ENCODE measurements at regions not wholly inside any gene's neighbourhood (a gene's known extent, or its start where the extent isn't known, plus 50 kb on each side); places are given as distances from the start of the nearest gene placed in this dataset.

- Histone ChIP-seq H3K9me3 (no peaks in the 10 kb centered on the region), H3K9me2 (no peaks in the 10 kb centered on the region), H3K4me1 (ENCODE audit: control insufficient read depth in 1 of 2, insufficient read depth in 2 of 2, low read depth in 1 of 2, low read length in 1 of 2) (peaks cover 0 to 16% of the 10 kb centered on the region in 2 experiments; a peak in 1 of 4 replicates), H3K36me3 (replicated peaks in 1 of 2; ENCODE audit: control insufficient read depth in 1 of 2, insufficient read depth in 2 of 2, low read length in 1 of 2) (no peaks in the 10 kb centered on the region), H3K27ac (ENCODE audit: low read depth in 2 of 2, low read length in 1 of 2) (no peak overlapping the region; a peak in 1 of 4 replicates), H3F3A (replicated peaks; ENCODE audit: insufficient read depth) (no peaks in the 10 kb centered on the region), H3K4me2 (no peak overlapping the region), H4K20me1 (ENCODE audit: insufficient read depth) (no peaks in the 10 kb centered on the region), H3K4me3 (ENCODE audit: low read depth in 2 of 2, low read length in 1 of 2) (no peak overlapping the region), H2AFZ (ENCODE audit: low read depth) (no peak overlapping the region), H3K79me2 (ENCODE audit: insufficient read depth) (no peaks in the 10 kb centered on the region), H3K9ac (no peak overlapping the region), H3K27me3 (ENCODE audit: insufficient read depth) (no peaks in the 10 kb centered on the region)
- no peak for DNase-seq
- ChIA-PET POLR2A (no interaction called here), CTCF (interaction anchor here (1.3 kb wide), 1 partner anchor 181 kb away, joined by 5 read pairs; no protein-coding TSS in a partner anchor)
- TF ChIP-seq REST (IDR thresholded peaks at IDR 0.05; ENCODE audit: low read depth, low read length) (no peak), CTCF (IDR thresholded peaks at IDR 0.05) (no peak), NFIC (IDR thresholded peaks at IDR 0.05; ENCODE audit: borderline replicate concordance) (no peak), PBX3 (IDR thresholded peaks at IDR 0.05) (no peak), USF2 (IDR thresholded peaks at IDR 0.05; ENCODE audit: borderline replicate concordance, low read depth, low read length) (no peak), TAF1 (IDR thresholded peaks at IDR 0.05; ENCODE audit: borderline replicate concordance, low read depth, low read length) (no peak)
Measured at GRCh38 chr2:16120591-16121180, 180.3 kb downstream of the MYCN start.

GRCh38 chr2:16119741-16120140 lies 179.4 kb downstream of the MYCN start:
- H2AFZ ChIP-seq (ENCODE audit: low read depth), result no peak overlapping the region
- CTCF ChIA-PET, result no interaction called here
- 59% methylated on average over 3 of the region's 3 CpGs for WGBS (ENCODE audit: low lambda C conversion rate)
- TF ChIP-seq NFIC (IDR thresholded peaks at IDR 0.05; ENCODE audit: borderline replicate concordance), result no peak
- no peak for TF ChIP-seq RXRA (IDR thresholded peaks at IDR 0.05; ENCODE audit: borderline replicate concordance, low read depth)
- no peak for TF ChIP-seq RCOR1 (IDR thresholded peaks at IDR 0.05; ENCODE audit: low read length)
- TF ChIP-seq FOSL2 (IDR thresholded peaks at IDR 0.05; ENCODE audit: borderline replicate concordance, low read depth), result no peak
- no peak for TF ChIP-seq RFX5 (IDR thresholded peaks at IDR 0.05; ENCODE audit: low read length)
- no peak for TF ChIP-seq EP300 (IDR thresholded peaks at IDR 0.05; ENCODE audit: borderline replicate concordance in 1 of 2, low read depth in 1 of 2, low read length in 1 of 2)
- no peak for TF ChIP-seq SMC3 (IDR thresholded peaks at IDR 0.05; ENCODE audit: low read depth, low read length)
- no peak for TF ChIP-seq PBX3 (IDR thresholded peaks at IDR 0.05)
- no peak for TF ChIP-seq JUND (IDR thresholded peaks at IDR 0.05)
- TF ChIP-seq SIN3A (IDR thresholded peaks at IDR 0.05; ENCODE audit: borderline replicate concordance, low read depth, low read length), result no peak
- TF ChIP-seq MXI1 (IDR thresholded peaks at IDR 0.05; ENCODE audit: low read depth, low read length), result no peak
- TF ChIP-seq ZBTB33 (IDR thresholded peaks at IDR 0.05; ENCODE audit: borderline replicate concordance, low read depth), result no peak

More at GRCh38 chr2:16119741-16120140, 179.4 kb downstream of the MYCN start:
- no peaks in the 10 kb centered on the region for H3K36me3 ChIP-seq (replicated peaks in 1 of 2; ENCODE audit: control insufficient read depth in 1 of 2, insufficient read depth in 2 of 2, low read length in 1 of 2)
- H3K9me2 ChIP-seq, result no peaks in the 10 kb centered on the region
- no peak overlapping the region for H3K4me3 ChIP-seq (ENCODE audit: low read depth in 2 of 2, low read length in 1 of 2)
- no peaks in the 10 kb centered on the region for H3K79me2 ChIP-seq (ENCODE audit: insufficient read depth)
- no peaks in the 10 kb centered on the region for H4K20me1 ChIP-seq (ENCODE audit: insufficient read depth)
- DNase-seq, result no peak
- H3K9me3 ChIP-seq, result no peaks in the 10 kb centered on the region
- no peak overlapping the region for H3K9ac ChIP-seq
- no peak overlapping the region for H3K27ac ChIP-seq (ENCODE audit: low read depth in 2 of 2, low read length in 1 of 2)
- POLR2A ChIA-PET, result no interaction called here
- no peaks in the 10 kb centered on the region for H3K27me3 ChIP-seq (ENCODE audit: insufficient read depth)
- peaks cover 0 to 12% of the 10 kb centered on the region in 2 experiments; a peak in 1 of 4 replicates for H3K4me1 ChIP-seq (ENCODE audit: control insufficient read depth in 1 of 2, insufficient read depth in 2 of 2, low read depth in 1 of 2, low read length in 1 of 2)
- H3K4me2 ChIP-seq, result no peak overlapping the region
- H3F3A ChIP-seq (replicated peaks; ENCODE audit: insufficient read depth), result no peaks in the 10 kb centered on the region
